ENCODE measurements at regions not wholly inside any gene's neighbourhood (a gene's known extent, or its start where the extent isn't known, plus 50 kb on each side); places are given as distances from the start of the nearest gene placed in this dataset.

- no peak overlapping the region for H3K4me3 ChIP-seq (ENCODE audit: low read depth, low read length)
- H3K4me1 ChIP-seq = no peaks in the 10 kb centered on the region
- H3K36me3 ChIP-seq = no peaks in the 10 kb centered on the region
- H3K27me3 ChIP-seq = no peaks in the 10 kb centered on the region
- no peaks in the 10 kb centered on the region for H3K9me3 ChIP-seq
- no peak for TF ChIP-seq CTCF (IDR thresholded peaks at IDR 0.05; ENCODE audit: low read depth, low read length)
- no peak for DNase-seq
Observed at GRCh38 chr3:20696388-20697150, 510.6 kb upstream of the SGO1 start.

DNA sequence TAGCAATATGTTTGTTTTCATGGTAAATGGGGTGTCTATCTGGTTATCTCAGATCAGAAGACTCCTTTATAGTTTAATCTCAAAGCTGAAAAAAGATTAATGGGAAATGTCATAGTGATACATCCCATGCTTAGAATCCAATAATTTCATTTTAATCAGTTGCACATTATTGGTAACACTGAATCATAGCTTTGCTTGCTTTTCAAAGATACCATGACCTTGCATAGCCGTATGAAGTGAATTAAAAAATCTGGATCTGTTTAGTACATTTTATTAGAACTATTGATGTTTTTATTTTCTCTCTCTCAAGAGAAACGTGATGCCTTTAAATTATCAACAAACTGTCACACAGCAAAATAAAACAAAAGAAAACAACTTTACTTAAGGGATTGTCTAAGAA is 506.7 kb upstream of the SGO1 start:
- Histone ChIP-seq H3K27me3 (no peaks in the 10 kb centered on the region), H3K36me3 (no peaks in the 10 kb centered on the region), H3K9me3 (no peaks in the 10 kb centered on the region), H3K4me1 (no peaks in the 10 kb centered on the region), H3K4me3 (ENCODE audit: low read depth, low read length) (no peak overlapping the region)
- TF ChIP-seq CTCF (IDR thresholded peaks at IDR 0.05; ENCODE audit: low read depth, low read length) = no peak
- DNase-seq = no peak

GRCh38 chr3:20683910-20684309 is 497.9 kb upstream of the SGO1 start:
- no peak overlapping the region for H3K4me3 ChIP-seq (ENCODE audit: low read depth, low read length)
- DNase-seq = no peak

GRCh38 chr3:20682573-20682972 is 496.6 kb upstream of the SGO1 start:
- H3K9me3 ChIP-seq = no peaks in the 10 kb centered on the region
- no peak for DNase-seq
- H3K4me1 ChIP-seq = no peaks in the 10 kb centered on the region
- H3K4me3 ChIP-seq (ENCODE audit: low read depth, low read length) = no peak overlapping the region
- no peaks in the 10 kb centered on the region for H3K36me3 ChIP-seq
- no peaks in the 10 kb centered on the region for H3K27me3 ChIP-seq
- TF ChIP-seq CTCF (IDR thresholded peaks at IDR 0.05; ENCODE audit: low read depth, low read length) = no peak

More at GRCh38 chr3:20683910-20684309, 497.9 kb upstream of the SGO1 start:
- Histone ChIP-seq H3K4me1 (no peaks in the 10 kb centered on the region), H3K9me3 (no peaks in the 10 kb centered on the region), H3K36me3 (no peaks in the 10 kb centered on the region), H3K27me3 (no peaks in the 10 kb centered on the region)
- no peak for TF ChIP-seq CTCF (IDR thresholded peaks at IDR 0.05; ENCODE audit: low read depth, low read length)

DNA sequence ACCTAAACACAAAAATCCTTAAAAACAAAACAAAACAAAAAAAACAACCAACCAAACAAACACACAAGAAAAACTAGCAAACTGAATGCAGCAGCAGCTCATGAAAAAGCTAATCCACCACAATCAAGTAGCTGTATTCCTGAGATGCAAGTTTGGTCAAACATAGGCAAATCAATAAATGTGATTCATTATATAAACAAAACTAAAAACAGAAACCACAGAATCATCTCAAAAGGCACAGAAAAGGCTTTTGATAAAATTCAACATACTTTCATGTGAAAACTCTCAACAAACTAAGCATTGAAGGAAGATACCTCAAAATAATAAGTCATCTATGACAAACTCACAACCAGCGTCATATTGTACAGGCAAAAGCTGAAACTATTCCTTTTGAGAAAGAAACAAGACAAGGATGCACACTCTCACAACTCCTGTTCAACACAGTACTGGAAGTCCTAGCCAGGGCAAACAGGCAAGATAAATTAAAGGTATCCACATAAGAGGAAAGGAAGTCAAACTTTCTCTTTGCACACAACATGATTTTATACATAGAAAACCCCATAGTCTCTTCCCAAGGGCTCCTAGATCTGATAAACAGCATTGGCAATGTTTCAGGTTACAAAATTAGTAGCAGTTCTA is 495.1 kb upstream of the SGO1 start:
- no peaks in the 10 kb centered on the region for H3K27me3 ChIP-seq
- no peak overlapping the region for H3K4me3 ChIP-seq (ENCODE audit: low read depth, low read length)
- no peaks in the 10 kb centered on the region for H3K36me3 ChIP-seq
- H3K9me3 ChIP-seq = no peaks in the 10 kb centered on the region
- no peaks in the 10 kb centered on the region for H3K4me1 ChIP-seq
- no peak for DNase-seq
- no peak for TF ChIP-seq CTCF (IDR thresholded peaks at IDR 0.05; ENCODE audit: low read depth, low read length)

DNA sequence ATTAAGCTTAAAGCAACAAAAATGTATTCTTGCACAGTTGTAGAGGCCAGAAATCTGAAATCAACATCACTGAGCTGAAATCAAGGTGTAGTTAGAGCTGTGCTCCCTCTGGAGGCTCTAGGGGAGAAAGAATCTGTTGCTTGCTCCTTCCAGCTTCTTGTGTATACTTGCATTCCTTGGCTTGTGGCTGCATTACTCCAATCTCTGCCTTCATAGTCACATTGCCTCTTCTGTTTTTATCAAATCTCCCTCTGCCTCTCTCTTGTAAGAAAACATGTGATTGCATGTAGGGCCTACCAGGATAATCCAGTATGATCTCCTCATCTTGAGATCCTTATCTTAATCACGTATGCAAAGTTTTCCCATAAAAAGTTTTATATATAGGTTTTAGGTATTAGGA is 487.9 kb upstream of the SGO1 start:
- H3K4me3 ChIP-seq (ENCODE audit: low read depth, low read length) = no peak overlapping the region
- no peaks in the 10 kb centered on the region for H3K36me3 ChIP-seq
- H3K27me3 ChIP-seq = no peaks in the 10 kb centered on the region
- DNase-seq = no peak
- H3K4me1 ChIP-seq = no peaks in the 10 kb centered on the region
- TF ChIP-seq CTCF (IDR thresholded peaks at IDR 0.05; ENCODE audit: low read depth, low read length) = no peak
- H3K9me3 ChIP-seq = no peaks in the 10 kb centered on the region

Measured in BE2C (cell line).